Right lobe of liver (tissue), 4 donors: ENCODE measurements at regions not wholly inside any gene's neighbourhood (a gene's known extent, or its start where the extent isn't known, plus 50 kb on each side); places are given as distances from the start of the nearest gene placed in this dataset.

Source experiments
- POLR2A ChIP-seq: fragments of 450-650 bp; IDR thresholded peaks from one replicate; pipeline ENCODE4 v1.6.1; 2017; ENCODE audit warnings: antibody characterized with exemption, mild to moderate bottlenecking
- TF ChIP-seq, protein P1 (sequence below), 4 donors: fragments of 200-600 bp in 3 of 4; fragments of 450-650 bp in 1 of 4; IDR thresholded peaks; one replicate each; pipeline versions ENCODE4 v1.5.1 to v1.8.0; 2016 to 2022; ENCODE audit warnings: antibody characterized with exemption in 4 of 4, mild to moderate bottlenecking in 2 of 4
- donor health status: DM: no; HTN: no; CAD: no.
- donor health status: DM: no; HTN: no; CAD: no.
- donor health status: DM: no; HTN: yes; CAD: no.

DNA sequence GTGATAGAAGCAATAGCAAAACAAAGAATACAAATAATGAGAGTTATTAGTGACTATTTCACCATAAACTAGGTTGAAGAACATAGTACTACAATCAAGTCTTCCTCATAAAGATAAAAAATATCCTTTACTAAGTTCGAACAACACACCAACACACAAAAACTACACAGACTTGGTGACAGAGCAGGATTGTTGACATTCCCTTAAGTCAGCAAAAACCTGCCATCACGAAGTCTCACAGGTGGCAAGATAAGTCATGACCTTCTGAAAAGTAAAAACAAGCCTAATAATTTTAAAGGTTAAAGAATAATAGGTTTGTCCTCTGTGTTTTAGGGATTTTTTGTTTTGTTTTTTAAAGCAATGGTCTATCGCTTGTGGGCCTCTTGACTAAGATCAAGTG, 173.0 kb downstream of the SEC23A start:
- TF ChIP-seq, protein P1, sequence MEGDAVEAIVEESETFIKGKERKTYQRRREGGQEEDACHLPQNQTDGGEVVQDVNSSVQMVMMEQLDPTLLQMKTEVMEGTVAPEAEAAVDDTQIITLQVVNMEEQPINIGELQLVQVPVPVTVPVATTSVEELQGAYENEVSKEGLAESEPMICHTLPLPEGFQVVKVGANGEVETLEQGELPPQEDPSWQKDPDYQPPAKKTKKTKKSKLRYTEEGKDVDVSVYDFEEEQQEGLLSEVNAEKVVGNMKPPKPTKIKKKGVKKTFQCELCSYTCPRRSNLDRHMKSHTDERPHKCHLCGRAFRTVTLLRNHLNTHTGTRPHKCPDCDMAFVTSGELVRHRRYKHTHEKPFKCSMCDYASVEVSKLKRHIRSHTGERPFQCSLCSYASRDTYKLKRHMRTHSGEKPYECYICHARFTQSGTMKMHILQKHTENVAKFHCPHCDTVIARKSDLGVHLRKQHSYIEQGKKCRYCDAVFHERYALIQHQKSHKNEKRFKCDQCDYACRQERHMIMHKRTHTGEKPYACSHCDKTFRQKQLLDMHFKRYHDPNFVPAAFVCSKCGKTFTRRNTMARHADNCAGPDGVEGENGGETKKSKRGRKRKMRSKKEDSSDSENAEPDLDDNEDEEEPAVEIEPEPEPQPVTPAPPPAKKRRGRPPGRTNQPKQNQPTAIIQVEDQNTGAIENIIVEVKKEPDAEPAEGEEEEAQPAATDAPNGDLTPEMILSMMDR (IDR thresholded peaks at IDR 0.05), result no peak
- no peak for TF ChIP-seq POLR2A
